MCF 10A (cell line): ENCODE measurements at regions not wholly inside any gene's neighbourhood (a gene's known extent, or its start where the extent isn't known, plus 50 kb on each side); places are given as distances from the start of the nearest gene placed in this dataset.

Source experiments
- BruUV-seq: library from RNA; stranded (reverse); fragments of 400-500 nt; replicated peaks from 2 replicates; lab custom pipeline; 2021; lab: Mats Ljungman, UMichigan
- CTCF ChIA-PET: fragments of 300-600 bp; sonication (Branson Sonifier 250); formaldehyde crosslinking; extraction: SDS; loops from one replicate; lab custom pipeline; 2021; ENCODE audit warnings: antibody characterized with exemption, inconsistent platforms; lab: Yijun Ruan, JAX
- POLR2A ChIA-PET: fragments of 300-600, 350-650 bp; sonication (Branson Sonifier 250); formaldehyde crosslinking; extraction: SDS; loops from one replicate; lab custom pipeline; 2020; ENCODE audit warnings: antibody characterized with exemption, inconsistent platforms; lab: Yijun Ruan, JAX
- DNase-seq: peaks from one replicate; pipeline ENCODE4 v3.0.0-alpha.2; 2018; ENCODE audit not compliant: unreplicated experiment
- H3K27ac Mint-ChIP-seq: one replicate; pipeline ENCODE4 v1.8.0; 2022; ENCODE audit warnings: mild to moderate bottlenecking, low read depth, mixed read lengths; ENCODE audit not compliant: unreplicated experiment
- H3K27me3 Mint-ChIP-seq: one replicate; pipeline ENCODE4 v1.8.0; 2022; ENCODE audit warnings: mixed read lengths; ENCODE audit not compliant: insufficient read depth, unreplicated experiment
- H3K36me3 Mint-ChIP-seq: one replicate; pipeline ENCODE4 v1.8.0; 2022; ENCODE audit warnings: mild to moderate bottlenecking, moderate library complexity, mixed read lengths; ENCODE audit not compliant: insufficient read depth, unreplicated experiment
- H3K4me1 Mint-ChIP-seq: one replicate; pipeline ENCODE4 v1.8.0; 2022; ENCODE audit warnings: mixed read lengths; ENCODE audit not compliant: insufficient read depth, unreplicated experiment
- H3K4me3 Mint-ChIP-seq: one replicate; pipeline ENCODE4 v1.8.0; 2022; ENCODE audit warnings: mild to moderate bottlenecking, moderate library complexity, mixed read lengths; ENCODE audit not compliant: unreplicated experiment
- H3K9me3 Mint-ChIP-seq: one replicate; pipeline ENCODE4 v1.8.0; 2022; ENCODE audit warnings: mixed read lengths; ENCODE audit not compliant: unreplicated experiment
- CTCF ChIP-seq: fragments of 200-600 bp; IDR thresholded peaks from one replicate; pipeline ENCODE4 v1.8.0; 2022; ENCODE audit warnings: antibody characterized with exemption, mild to moderate bottlenecking; ENCODE audit not compliant: unreplicated experiment
- intact Hi-C: fragments of 100-400 bp; cut with micrococcal nuclease; formaldehyde crosslinking; loops from 2 replicates; pipeline ENCODE4 v1.14.1; 2022

- no peak for DNase-seq
- Mint-ChIP-seq H3K27ac (no peak overlapping the region), H3K27me3 (peaks cover 18% of the 10 kb centered on the region), H3K36me3 (no peaks in the 10 kb centered on the region), H3K4me1 (no peaks in the 10 kb centered on the region), H3K9me3 (peaks cover 12% of the 10 kb centered on the region), H3K4me3 (no peak overlapping the region)
- intact Hi-C loops, result no loop called here
- TF ChIP-seq CTCF, result no peak
- no TSS peak for BruUV-seq
- ChIA-PET POLR2A (no interaction called here), CTCF (interaction anchor here (0.7 kb wide), 1 partner anchor 329 kb away, joined by 3 read pairs; no protein-coding TSS in a partner anchor)
Measured at GRCh38 chr16:80915079-80915450, 91.6 kb downstream of the CMC2 start.

DNA sequence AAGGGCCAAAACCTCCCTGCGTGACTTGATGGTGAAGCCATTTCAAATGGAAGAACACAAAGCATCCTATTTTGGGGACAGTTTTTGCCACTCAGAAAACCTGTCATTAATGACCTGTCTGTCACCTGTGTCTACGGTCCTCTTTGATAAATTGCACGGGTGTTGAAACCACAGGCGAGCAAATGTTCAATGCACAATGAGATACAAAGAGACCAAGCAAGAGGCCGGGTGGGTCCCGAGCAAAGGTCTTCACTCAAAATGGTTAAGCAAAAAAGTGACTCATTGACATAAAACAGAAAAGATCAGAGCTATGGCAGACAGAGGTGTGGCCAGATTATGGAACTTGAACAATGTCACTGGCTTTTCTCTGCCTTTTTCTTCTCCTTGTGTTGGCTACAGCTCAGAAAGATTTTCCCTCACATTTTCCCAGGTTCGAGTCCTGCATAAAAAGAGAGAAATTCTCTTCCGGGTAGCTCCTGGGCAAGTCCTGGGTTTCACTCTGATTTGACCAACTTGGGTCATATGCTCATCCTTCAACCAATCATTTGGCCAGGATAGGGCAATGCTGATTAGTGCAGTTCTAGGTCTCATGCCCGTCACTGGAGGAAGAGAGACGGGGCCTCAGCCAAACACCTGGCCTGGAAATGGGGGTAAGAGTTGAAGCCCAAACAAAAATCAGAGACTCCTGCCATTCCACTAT lies 92.2 kb downstream of the CMC2 start:
- no peak for DNase-seq

GRCh38 chr16:80913397-80913796 lies 93.3 kb downstream of the CMC2 start:
- Mint-ChIP-seq H3K4me1 (no peaks in the 10 kb centered on the region), H3K36me3 (no peaks in the 10 kb centered on the region), H3K27me3 (peaks cover 9% of the 10 kb centered on the region), H3K27ac (no peak overlapping the region), H3K9me3 (peaks cover 7% of the 10 kb centered on the region), H3K4me3 (no peak overlapping the region)
- BruUV-seq, result no TSS peak
- CTCF ChIA-PET, result interaction anchor here (0.6 kb wide), 1 partner anchor 724 kb away, joined by 3 read pairs; no protein-coding TSS in a partner anchor
- no peak for TF ChIP-seq CTCF
- POLR2A ChIA-PET, result no interaction called here
- intact Hi-C loops, result no loop called here
- no peak for DNase-seq

More for the DNA sequence above, 92.2 kb downstream of the CMC2 start:
- ChIA-PET CTCF (interaction anchor here (0.7 kb wide), 1 partner anchor 329 kb away, joined by 3 read pairs; no protein-coding TSS in a partner anchor), POLR2A (no interaction called here)
- no peak for TF ChIP-seq CTCF
- BruUV-seq, result no TSS peak
- Mint-ChIP-seq H3K36me3 (no peaks in the 10 kb centered on the region), H3K4me1 (no peaks in the 10 kb centered on the region), H3K27ac (no peak overlapping the region), H3K27me3 (peaks cover 18% of the 10 kb centered on the region), H3K9me3 (peaks cover 7% of the 10 kb centered on the region), H3K4me3 (no peak overlapping the region)
- intact Hi-C loops, result no loop called here

GRCh38 chr16:80912651-80913050 lies 94.0 kb downstream of the CMC2 start:
- H3K36me3 Mint-ChIP-seq, result no peaks in the 10 kb centered on the region
- intact Hi-C loops, result no loop called here
- no peak overlapping the region for H3K27ac Mint-ChIP-seq
- H3K9me3 Mint-ChIP-seq, result peaks cover 7% of the 10 kb centered on the region
- H3K4me3 Mint-ChIP-seq, result no peak overlapping the region
- POLR2A ChIA-PET, result no interaction called here
- no peak for TF ChIP-seq CTCF
- peaks cover 1% of the 10 kb centered on the region for H3K27me3 Mint-ChIP-seq
- DNase-seq, result no peak
- H3K4me1 Mint-ChIP-seq, result no peaks in the 10 kb centered on the region
- CTCF ChIA-PET, result no interaction called here
- no TSS peak for BruUV-seq
